NCI-H345 treated with DMSO at 0.1 percent for 48 hours (cell line): ENCODE measurements at regions not wholly inside any gene's neighbourhood (a gene's known extent, or its start where the extent isn't known, plus 50 kb on each side); places are given as distances from the start of the nearest gene placed in this dataset.

Source experiments
- DNase-seq: peaks from one replicate; lab custom pipeline; 2025; ENCODE audit not compliant: unreplicated experiment; lab: John Stamatoyannopoulos, UW

- DNase-seq = no peak
Measured at GRCh38 chr11:110000031-110000502, 93.1 kb upstream of the ZC3H12C start.

- DNase-seq = no peak
Measured at GRCh38 chr11:110000850-110001249, 92.3 kb upstream of the ZC3H12C start.

GRCh38 chr11:110003426-110003825 is 89.8 kb upstream of the ZC3H12C start:
- no peak for DNase-seq

GRCh38 chr11:110011595-110011994 is 81.6 kb upstream of the ZC3H12C start:
- DNase-seq = no peak

- no peak for DNase-seq
Measured at GRCh38 chr11:110015695-110016094, 77.5 kb upstream of the ZC3H12C start.

- no peak for DNase-seq
Measured at GRCh38 chr11:110019675-110020074, 73.5 kb upstream of the ZC3H12C start.

GRCh38 chr11:110022548-110022947 is 70.6 kb upstream of the ZC3H12C start:
- DNase-seq = no peak

- no peak for DNase-seq
Measured at GRCh38 chr11:110023711-110024110, 69.5 kb upstream of the ZC3H12C start.

- DNase-seq = no peak
Measured at GRCh38 chr11:110026858-110027626, 66.2 kb upstream of the ZC3H12C start.

GRCh38 chr11:110027627-110028371 is 65.4 kb upstream of the ZC3H12C start:
- DNase-seq = no peak

GRCh38 chr11:110028921-110029320 is 64.3 kb upstream of the ZC3H12C start:
- DNase-seq = no peak

GRCh38 chr11:110029714-110030113 is 63.5 kb upstream of the ZC3H12C start:
- DNase-seq = peak; percentile 6

- no peak for DNase-seq
Measured at GRCh38 chr11:110031171-110031570, 62.0 kb upstream of the ZC3H12C start.

- DNase-seq = no peak
Measured at GRCh38 chr11:110032259-110032658, 60.9 kb upstream of the ZC3H12C start.

- no peak for DNase-seq
Measured at GRCh38 chr11:110032957-110033570, 60.1 kb upstream of the ZC3H12C start.

- DNase-seq = no peak
Measured at GRCh38 chr11:110034806-110035205, 58.4 kb upstream of the ZC3H12C start.

GRCh38 chr11:110035357-110035756 is 57.8 kb upstream of the ZC3H12C start:
- no peak for DNase-seq

- no peak for DNase-seq
Measured at GRCh38 chr11:110038201-110038600, 55.0 kb upstream of the ZC3H12C start.
